ENCODE measurements at regions not wholly inside any gene's neighbourhood (a gene's known extent, or its start where the extent isn't known, plus 50 kb on each side); places are given as distances from the start of the nearest gene placed in this dataset.

DNA sequence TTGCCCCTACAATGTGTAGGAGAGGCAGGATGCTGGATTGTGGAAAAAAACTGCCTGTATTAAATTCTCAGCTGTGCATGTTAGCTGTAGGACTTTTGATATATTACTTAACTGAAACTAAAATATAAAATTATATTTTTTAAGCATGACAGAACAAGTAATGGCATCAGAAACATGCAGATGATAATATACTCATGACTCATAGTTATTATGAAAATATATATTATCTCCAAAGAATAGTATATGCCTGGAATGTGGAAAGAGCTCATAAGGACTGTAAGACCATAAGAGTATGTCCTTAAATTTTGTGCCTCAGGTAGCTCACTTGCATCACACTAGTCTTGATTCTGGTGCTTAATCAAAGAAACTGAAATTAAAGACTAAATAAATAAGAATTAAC lies 1100.6 kb downstream of the TECRL start:
- TF ChIP-seq, protein P1, sequence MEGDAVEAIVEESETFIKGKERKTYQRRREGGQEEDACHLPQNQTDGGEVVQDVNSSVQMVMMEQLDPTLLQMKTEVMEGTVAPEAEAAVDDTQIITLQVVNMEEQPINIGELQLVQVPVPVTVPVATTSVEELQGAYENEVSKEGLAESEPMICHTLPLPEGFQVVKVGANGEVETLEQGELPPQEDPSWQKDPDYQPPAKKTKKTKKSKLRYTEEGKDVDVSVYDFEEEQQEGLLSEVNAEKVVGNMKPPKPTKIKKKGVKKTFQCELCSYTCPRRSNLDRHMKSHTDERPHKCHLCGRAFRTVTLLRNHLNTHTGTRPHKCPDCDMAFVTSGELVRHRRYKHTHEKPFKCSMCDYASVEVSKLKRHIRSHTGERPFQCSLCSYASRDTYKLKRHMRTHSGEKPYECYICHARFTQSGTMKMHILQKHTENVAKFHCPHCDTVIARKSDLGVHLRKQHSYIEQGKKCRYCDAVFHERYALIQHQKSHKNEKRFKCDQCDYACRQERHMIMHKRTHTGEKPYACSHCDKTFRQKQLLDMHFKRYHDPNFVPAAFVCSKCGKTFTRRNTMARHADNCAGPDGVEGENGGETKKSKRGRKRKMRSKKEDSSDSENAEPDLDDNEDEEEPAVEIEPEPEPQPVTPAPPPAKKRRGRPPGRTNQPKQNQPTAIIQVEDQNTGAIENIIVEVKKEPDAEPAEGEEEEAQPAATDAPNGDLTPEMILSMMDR (IDR thresholded peaks at IDR 0.05): no peak
- Histone ChIP-seq H3K4me3 (no peak overlapping the region), H3K27ac (no peak overlapping the region)
- no peak for DNase-seq (ENCODE audit: low spot score)

DNA sequence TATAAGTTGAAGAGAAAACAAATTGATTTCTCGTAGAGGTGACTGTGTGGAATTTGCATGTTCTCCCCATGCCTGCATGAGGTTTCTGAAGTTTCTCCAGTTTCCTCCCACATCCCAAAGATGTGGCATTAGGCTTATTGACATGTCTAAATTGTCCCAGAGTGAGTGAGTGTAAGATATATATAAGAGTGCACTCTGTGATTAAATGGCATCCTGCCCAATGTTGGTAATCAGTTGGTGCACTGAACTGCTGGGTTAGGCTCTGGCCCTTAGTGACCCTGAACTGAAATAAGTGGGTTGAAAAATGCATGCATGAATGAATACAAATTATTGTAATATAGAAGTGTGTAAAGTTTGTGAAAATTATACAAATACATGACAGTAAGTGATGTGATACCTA lies 1106.5 kb downstream of the TECRL start:
- TF ChIP-seq, protein P1 (IDR thresholded peaks at IDR 0.05): no peak
- no peak overlapping the region for H3K27ac ChIP-seq
- no peak overlapping the region for H3K4me3 ChIP-seq
- no peak for DNase-seq (ENCODE audit: low spot score)

DNA sequence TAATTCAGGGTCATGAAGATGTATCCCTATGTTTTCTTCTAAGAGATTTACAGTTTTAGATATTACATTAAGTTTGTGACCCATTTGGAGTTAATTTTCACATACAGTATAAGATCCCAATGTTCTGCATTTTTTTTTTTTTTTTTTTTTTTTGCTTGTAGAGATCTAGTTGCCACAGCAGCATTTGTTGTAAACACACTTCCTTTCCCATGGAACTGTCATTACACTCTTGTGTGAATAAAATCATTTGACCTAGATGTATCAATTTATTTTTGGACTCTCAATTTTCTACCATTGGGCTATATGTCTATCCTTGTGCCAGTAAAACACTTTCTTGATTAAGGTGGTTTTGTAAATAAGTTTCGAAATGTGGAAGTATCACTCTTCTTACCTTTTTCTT lies 1107.2 kb downstream of the TECRL start:
- TF ChIP-seq, protein P1 (IDR thresholded peaks at IDR 0.05): no peak
- DNase-seq (ENCODE audit: low spot score): no peak
- no peak overlapping the region for H3K4me3 ChIP-seq
- H3K27ac ChIP-seq: no peak overlapping the region

DNA sequence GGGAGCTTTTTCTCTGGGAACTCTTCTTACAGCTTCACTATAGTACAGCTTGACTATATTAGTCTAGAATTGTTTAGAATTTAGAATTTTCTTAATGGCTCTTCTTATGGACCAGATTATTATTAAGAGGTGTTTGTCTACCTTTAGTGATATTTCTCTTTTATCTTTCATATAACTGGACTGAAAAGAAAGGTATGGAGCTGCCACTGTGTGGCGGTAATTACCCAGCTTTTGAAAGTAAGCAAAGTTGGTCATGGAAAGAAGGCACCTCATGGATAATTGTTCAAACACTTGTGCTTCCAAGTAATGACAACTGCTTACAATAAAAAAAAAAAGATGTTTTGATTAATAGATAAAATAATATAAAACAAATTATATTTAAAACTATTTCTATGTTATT lies 1112.5 kb downstream of the TECRL start:
- TF ChIP-seq, protein P1 (IDR thresholded peaks at IDR 0.05): no peak
- no peak overlapping the region for H3K27ac ChIP-seq
- DNase-seq (ENCODE audit: low spot score): no peak
- no peak overlapping the region for H3K4me3 ChIP-seq

DNA sequence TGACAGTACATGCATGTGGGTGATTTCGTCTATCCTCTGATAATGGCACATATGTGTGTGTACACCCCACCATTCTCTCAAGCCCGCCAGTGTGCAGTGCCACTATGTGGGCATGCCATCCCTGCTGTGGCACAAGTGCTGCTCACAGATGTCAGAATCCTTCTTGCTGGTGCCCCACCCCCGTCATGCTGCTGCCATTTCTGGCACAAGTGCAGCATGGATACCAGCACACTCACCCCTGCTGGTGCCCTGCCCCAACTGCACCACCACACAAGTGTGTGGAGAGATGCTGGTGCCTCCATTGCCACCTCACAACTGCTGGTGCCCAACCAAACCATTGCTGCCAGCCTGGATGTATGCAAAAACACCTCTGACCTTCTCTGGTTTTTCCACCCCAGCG lies 1133.8 kb downstream of the TECRL start:
- no peak overlapping the region for H3K27ac ChIP-seq
- no peak for DNase-seq (ENCODE audit: low spot score)
- H3K4me3 ChIP-seq: no peak overlapping the region
- TF ChIP-seq, protein P1 (IDR thresholded peaks at IDR 0.05): no peak

DNA sequence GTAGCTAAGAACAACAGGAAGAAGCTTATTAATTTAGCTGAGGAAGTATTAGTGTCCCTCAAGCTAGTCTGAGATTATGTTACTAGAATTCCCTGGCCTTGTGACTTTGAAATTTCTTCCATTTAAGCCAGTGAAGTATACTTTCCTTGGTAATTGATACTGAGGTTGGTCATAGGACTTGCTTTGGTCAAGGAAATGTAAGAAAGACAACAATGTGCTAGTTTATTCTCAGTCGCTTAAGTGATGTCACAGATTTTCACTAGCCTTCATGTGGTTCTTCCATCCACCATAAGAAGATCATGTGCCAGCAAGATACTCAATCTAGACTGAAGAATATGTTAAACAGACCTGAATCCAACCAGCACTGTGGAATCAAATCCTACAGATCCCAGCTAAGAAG lies 1140.1 kb downstream of the TECRL start:
- no peak for DNase-seq (ENCODE audit: low spot score)
- TF ChIP-seq, protein P1 (IDR thresholded peaks at IDR 0.05): no peak
- Histone ChIP-seq H3K4me3 (no peak overlapping the region), H3K27ac (no peak overlapping the region)

DNA sequence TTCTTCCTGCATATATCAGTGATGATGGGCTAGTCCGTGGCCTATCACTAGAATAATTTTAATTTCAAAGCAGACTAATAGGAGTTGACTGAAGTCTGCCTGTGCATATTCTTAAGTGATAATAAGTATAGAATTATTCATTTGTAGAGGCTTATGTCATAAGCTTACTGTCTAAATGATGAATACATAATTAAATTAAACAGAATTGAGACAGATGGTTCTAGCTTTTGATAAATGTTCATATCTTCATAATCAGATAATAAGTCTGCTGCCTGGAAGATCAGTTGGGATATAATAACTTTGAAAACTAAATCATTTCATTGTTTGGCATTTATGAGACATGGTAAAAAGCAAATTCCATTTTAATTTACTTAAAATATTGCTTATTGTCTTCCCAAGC lies 1175.6 kb downstream of the TECRL start:
- TF ChIP-seq, protein P1 (IDR thresholded peaks at IDR 0.05): no peak
- no peak overlapping the region for H3K4me3 ChIP-seq
- no peak overlapping the region for H3K27ac ChIP-seq
- DNase-seq (ENCODE audit: low spot score): no peak
